ENCODE measurements at regions not wholly inside any gene's neighbourhood (a gene's known extent, or its start where the extent isn't known, plus 50 kb on each side); places are given as distances from the start of the nearest gene placed in this dataset.

- Histone ChIP-seq H3K36me3 (no peaks in the 10 kb centered on the region), H3K4me1 (peaks cover 0 to 18% of the 10 kb centered on the region in 2 donors), H3K4me3 (no peak overlapping the region), H3K9me3 (no peaks in the 10 kb centered on the region), H3K27me3 (no peaks in the 10 kb centered on the region), H3K27ac (no peak overlapping the region)
- no peak for TF ChIP-seq CTCF (IDR thresholded peaks at IDR 0.05)
- intact Hi-C loops (cut with DNase I), result loop anchor here (5.0 kb wide), 1 partner anchor 368 kb away; no protein-coding TSS in a partner anchor
- DNase-seq (ENCODE audit: low spot score in 2 of 2), result no peak
Observed at GRCh38 chr1:170219163-170219562, 73.4 kb downstream of the NTMT2 start.

- no peak overlapping the region for H3K4me3 ChIP-seq
- peaks cover under 1 to 9% of the 10 kb centered on the region in 2 donors for H3K4me1 ChIP-seq
- no peaks in the 10 kb centered on the region for H3K27me3 ChIP-seq
- peak overlapping the region; percentile 26 to 40 for H3K27ac ChIP-seq
- H3K9me3 ChIP-seq, result no peaks in the 10 kb centered on the region
- intact Hi-C loops (cut with DNase I), result loop anchor here (5.0 kb wide), 1 partner anchor 86 kb away; no protein-coding TSS in a partner anchor
- TF ChIP-seq CTCF (IDR thresholded peaks at IDR 0.05), result no peak
- DNase-seq (ENCODE audit: low spot score in 2 of 2), result peak in 1 of 2 donors; percentile 77
- H3K36me3 ChIP-seq, result no peaks in the 10 kb centered on the region
Observed at GRCh38 chr1:170221031-170221430, 75.3 kb downstream of the NTMT2 start.

- no peaks in the 10 kb centered on the region for H3K9me3 ChIP-seq
- no peak for DNase-seq (ENCODE audit: low spot score in 2 of 2)
- no peaks in the 10 kb centered on the region for H3K36me3 ChIP-seq
- H3K27me3 ChIP-seq, result no peaks in the 10 kb centered on the region
- TF ChIP-seq CTCF (IDR thresholded peaks at IDR 0.05), result no peak
- H3K4me3 ChIP-seq, result no peak overlapping the region
- intact Hi-C loops (cut with DNase I), result loop anchor here (5.0 kb wide), 1 partner anchor 86 kb away; no protein-coding TSS in a partner anchor
- H3K4me1 ChIP-seq, result peaks cover 3 to 9% of the 10 kb centered on the region in 2 donors
- H3K27ac ChIP-seq, result peak overlapping the region; percentile 26 to 40
Observed at GRCh38 chr1:170221495-170221894, 75.7 kb downstream of the NTMT2 start.

DNA sequence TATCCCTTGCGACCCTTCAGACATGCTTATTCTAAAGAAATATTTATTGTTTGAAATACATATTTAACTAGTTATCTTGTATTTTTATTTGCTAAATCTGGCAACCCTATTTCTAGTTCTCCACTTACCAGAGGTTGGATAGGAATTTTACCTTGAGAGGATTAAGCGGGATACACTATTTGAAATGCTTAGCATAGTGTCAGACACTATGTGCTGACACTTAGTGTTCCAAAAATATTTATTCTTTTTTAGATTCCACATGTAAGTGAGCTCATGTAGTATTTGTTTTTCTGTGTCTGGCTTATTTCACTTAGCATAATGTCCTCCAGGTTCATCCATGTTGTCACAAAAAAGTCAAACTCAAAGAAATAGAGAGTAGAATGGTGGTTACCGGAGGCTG lies 78.7 kb downstream of the NTMT2 start:
- Histone ChIP-seq H3K36me3 (no peaks in the 10 kb centered on the region), H3K9me3 (no peaks in the 10 kb centered on the region), H3K4me3 (no peak overlapping the region), H3K27me3 (no peaks in the 10 kb centered on the region), H3K27ac (no peak overlapping the region), H3K4me1 (peaks cover 3 to 9% of the 10 kb centered on the region in 2 donors)
- intact Hi-C loops (cut with DNase I), result loop anchor here (5.0 kb wide), 1 partner anchor 83 kb away; no protein-coding TSS in a partner anchor
- no peak for DNase-seq (ENCODE audit: low spot score in 2 of 2)
- TF ChIP-seq CTCF (IDR thresholded peaks at IDR 0.05), result no peak

- Histone ChIP-seq H3K27me3 (no peaks in the 10 kb centered on the region), H3K4me3 (no peak overlapping the region), H3K36me3 (no peaks in the 10 kb centered on the region), H3K9me3 (no peaks in the 10 kb centered on the region), H3K4me1 (peaks cover 3 to 4% of the 10 kb centered on the region in 2 donors), H3K27ac (peak overlapping the region in 1 of 2 donors; percentile 56)
- no peak for TF ChIP-seq CTCF (IDR thresholded peaks at IDR 0.05)
- DNase-seq (ENCODE audit: low spot score in 2 of 2), result no peak
- intact Hi-C loops (cut with DNase I), result no loop called here
Observed at GRCh38 chr1:170225781-170226530, 80.2 kb downstream of the NTMT2 start.

Data from ascending aorta (tissue), 2 donors.